ENCODE measurements at regions not wholly inside any gene's neighbourhood (a gene's known extent, or its start where the extent isn't known, plus 50 kb on each side); places are given as distances from the start of the nearest gene placed in this dataset.

- Histone ChIP-seq H3K79me2 (ENCODE audit: insufficient read depth, low read length) (no peaks in the 10 kb centered on the region), H3K9ac (ENCODE audit: low read depth, low read length) (no peak overlapping the region), H3K4me3 (ENCODE audit: low read depth in 1 of 2, low read length in 2 of 2) (no peak overlapping the region), H3K9me3 (ENCODE audit: insufficient read depth, low read length, severe bottlenecking) (no peaks in the 10 kb centered on the region), H3K27me3 (ENCODE audit: insufficient read depth, low read length, poor library complexity) (no peaks in the 10 kb centered on the region), H3K27ac (ENCODE audit: low read length) (no peak overlapping the region), H3K4me1 (ENCODE audit: insufficient read depth, low read length) (no peaks in the 10 kb centered on the region), H2AFZ (ENCODE audit: low read depth, low read length) (peak overlapping the region; percentile 17; the same call in 1 of the 2 replicates), H3K4me2 (ENCODE audit: insufficient read depth, low read length) (no peak overlapping the region), H3K36me3 (ENCODE audit: insufficient read depth, low read length) (no peaks in the 10 kb centered on the region), H4K20me1 (ENCODE audit: insufficient read depth, low read length) (no peaks in the 10 kb centered on the region)
- ATAC-seq (ENCODE audit: insufficient read depth, low read depth), result no peak
- TF ChIP-seq EZH2 (IDR thresholded peaks at IDR 0.05; ENCODE audit: borderline replicate concordance, low read depth, low read length, severe bottlenecking) (no peak), CTCF (IDR thresholded peaks at IDR 0.05; ENCODE audit: borderline replicate concordance, extremely low read depth, low read length, poor library complexity, severe bottlenecking) (no peak)
- no peak for DNase-seq
Observed at GRCh38 chr14:86464341-86464740, 934.4 kb downstream of the FLRT2 start.

GRCh38 chr14:86462193-86462753, 932.3 kb downstream of the FLRT2 start:
- ATAC-seq (ENCODE audit: insufficient read depth, low read depth), result peak; percentile 44; the same call in 2 of the 3 replicates
- no peak overlapping the region for H3K9ac ChIP-seq (ENCODE audit: low read depth, low read length)
- no peaks in the 10 kb centered on the region for H3K9me3 ChIP-seq (ENCODE audit: insufficient read depth, low read length, severe bottlenecking)
- H2AFZ ChIP-seq (ENCODE audit: low read depth, low read length), result no peak overlapping the region
- no peak overlapping the region for H3K27ac ChIP-seq (ENCODE audit: low read length)
- no peak overlapping the region for H3K4me2 ChIP-seq (ENCODE audit: insufficient read depth, low read length)
- H3K36me3 ChIP-seq (ENCODE audit: insufficient read depth, low read length), result no peaks in the 10 kb centered on the region
- no peaks in the 10 kb centered on the region for H3K79me2 ChIP-seq (ENCODE audit: insufficient read depth, low read length)
- H3K4me1 ChIP-seq (ENCODE audit: insufficient read depth, low read length), result no peaks in the 10 kb centered on the region
- H3K27me3 ChIP-seq (ENCODE audit: insufficient read depth, low read length, poor library complexity), result no peaks in the 10 kb centered on the region
- DNase-seq, result peak; percentile 27
- H4K20me1 ChIP-seq (ENCODE audit: insufficient read depth, low read length), result no peaks in the 10 kb centered on the region
- H3K4me3 ChIP-seq (ENCODE audit: low read depth in 1 of 2, low read length in 2 of 2), result no peak overlapping the region
- TF ChIP-seq EZH2 (IDR thresholded peaks at IDR 0.05; ENCODE audit: borderline replicate concordance, low read depth, low read length, severe bottlenecking), result no peak
- peak; percentile 56 for TF ChIP-seq CTCF (IDR thresholded peaks at IDR 0.05; ENCODE audit: borderline replicate concordance, extremely low read depth, low read length, poor library complexity, severe bottlenecking)

- H3K79me2 ChIP-seq (ENCODE audit: insufficient read depth, low read length), result no peaks in the 10 kb centered on the region
- no peaks in the 10 kb centered on the region for H3K9me3 ChIP-seq (ENCODE audit: insufficient read depth, low read length, severe bottlenecking)
- TF ChIP-seq CTCF (IDR thresholded peaks at IDR 0.05; ENCODE audit: borderline replicate concordance, extremely low read depth, low read length, poor library complexity, severe bottlenecking) (no peak), EZH2 (IDR thresholded peaks at IDR 0.05; ENCODE audit: borderline replicate concordance, low read depth, low read length, severe bottlenecking) (no peak)
- no peaks in the 10 kb centered on the region for H3K4me1 ChIP-seq (ENCODE audit: insufficient read depth, low read length)
- peak overlapping the region; percentile 36; the same call in 1 of the 2 replicates for H2AFZ ChIP-seq (ENCODE audit: low read depth, low read length)
- ATAC-seq (ENCODE audit: insufficient read depth, low read depth) (no peak), DNase-seq (no peak)
- H3K27ac ChIP-seq (ENCODE audit: low read length), result no peak overlapping the region
- H4K20me1 ChIP-seq (ENCODE audit: insufficient read depth, low read length), result no peaks in the 10 kb centered on the region
- no peak overlapping the region for H3K4me3 ChIP-seq (ENCODE audit: low read depth in 1 of 2, low read length in 2 of 2)
- H3K4me2 ChIP-seq (ENCODE audit: insufficient read depth, low read length), result no peak overlapping the region
- no peak overlapping the region for H3K9ac ChIP-seq (ENCODE audit: low read depth, low read length)
- no peaks in the 10 kb centered on the region for H3K27me3 ChIP-seq (ENCODE audit: insufficient read depth, low read length, poor library complexity)
- H3K36me3 ChIP-seq (ENCODE audit: insufficient read depth, low read length), result no peaks in the 10 kb centered on the region
Observed at GRCh38 chr14:86457481-86458135, 927.7 kb downstream of the FLRT2 start.
